ENCODE measurements at regions not wholly inside any gene's neighbourhood (a gene's known extent, or its start where the extent isn't known, plus 50 kb on each side); places are given as distances from the start of the nearest gene placed in this dataset.

- Histone ChIP-seq H3K4me3 (ENCODE audit: low read depth, low read length, poor library complexity, severe bottlenecking) (no peak overlapping the region), H3K9me3 (ENCODE audit: low read length) (no peaks in the 10 kb centered on the region), H3K9me2 (ENCODE audit: low read depth, low read length) (no peaks in the 10 kb centered on the region), H3K9ac (ENCODE audit: low read length) (no peak overlapping the region), H3K27ac (ENCODE audit: low read depth, low read length, poor library complexity, severe bottlenecking) (no peak overlapping the region), H3F3A (ENCODE audit: insufficient read depth, low read length) (no peaks in the 10 kb centered on the region), H3K79me2 (ENCODE audit: insufficient read depth, low read length) (no peaks in the 10 kb centered on the region), H3K4me2 (ENCODE audit: low read length) (no peak overlapping the region), H4K20me1 (ENCODE audit: insufficient read depth, low read length) (no peaks in the 10 kb centered on the region), H3K4me1 (ENCODE audit: insufficient read depth, low read length, severe bottlenecking) (no peaks in the 10 kb centered on the region), H2AFZ (ENCODE audit: low read length) (no peak overlapping the region), H3K36me3 (ENCODE audit: insufficient read depth, low read length) (no peaks in the 10 kb centered on the region), H3K27me3 (ENCODE audit: insufficient read depth, low read length) (no peaks in the 10 kb centered on the region)
- TF ChIP-seq EZH2 (IDR thresholded peaks at IDR 0.05; ENCODE audit: borderline replicate concordance, low read length) = no peak
- TF ChIP-seq CTCF (IDR thresholded peaks at IDR 0.05; ENCODE audit: low read length) = no peak
Observed at GRCh38 chr5:63516006-63516405, 446.2 kb downstream of the HTR1A start.

GRCh38 chr5:63500242-63500641, 462.0 kb downstream of the HTR1A start:
- no peaks in the 10 kb centered on the region for H4K20me1 ChIP-seq (ENCODE audit: insufficient read depth, low read length)
- no peaks in the 10 kb centered on the region for H3F3A ChIP-seq (ENCODE audit: insufficient read depth, low read length)
- no peaks in the 10 kb centered on the region for H3K27me3 ChIP-seq (ENCODE audit: insufficient read depth, low read length)
- no peak for TF ChIP-seq EZH2 (IDR thresholded peaks at IDR 0.05; ENCODE audit: borderline replicate concordance, low read length)
- TF ChIP-seq CTCF (IDR thresholded peaks at IDR 0.05; ENCODE audit: low read length) = no peak
- H3K27ac ChIP-seq (ENCODE audit: low read depth, low read length, poor library complexity, severe bottlenecking) = no peak overlapping the region
- H3K9me2 ChIP-seq (ENCODE audit: low read depth, low read length) = no peaks in the 10 kb centered on the region
- H3K36me3 ChIP-seq (ENCODE audit: insufficient read depth, low read length) = no peaks in the 10 kb centered on the region
- H3K9ac ChIP-seq (ENCODE audit: low read length) = no peak overlapping the region
- no peak overlapping the region for H3K4me3 ChIP-seq (ENCODE audit: low read depth, low read length, poor library complexity, severe bottlenecking)
- no peaks in the 10 kb centered on the region for H3K4me1 ChIP-seq (ENCODE audit: insufficient read depth, low read length, severe bottlenecking)
- H3K4me2 ChIP-seq (ENCODE audit: low read length) = no peak overlapping the region
- H2AFZ ChIP-seq (ENCODE audit: low read length) = no peak overlapping the region
- no peaks in the 10 kb centered on the region for H3K9me3 ChIP-seq (ENCODE audit: low read length)
- H3K79me2 ChIP-seq (ENCODE audit: insufficient read depth, low read length) = no peaks in the 10 kb centered on the region

GRCh38 chr5:63495225-63495624, 467.0 kb downstream of the HTR1A start:
- H3K27me3 ChIP-seq (ENCODE audit: insufficient read depth, low read length) = no peaks in the 10 kb centered on the region
- no peaks in the 10 kb centered on the region for H3K4me1 ChIP-seq (ENCODE audit: insufficient read depth, low read length, severe bottlenecking)
- no peaks in the 10 kb centered on the region for H3K36me3 ChIP-seq (ENCODE audit: insufficient read depth, low read length)
- no peaks in the 10 kb centered on the region for H4K20me1 ChIP-seq (ENCODE audit: insufficient read depth, low read length)
- H2AFZ ChIP-seq (ENCODE audit: low read length) = no peak overlapping the region
- TF ChIP-seq CTCF (IDR thresholded peaks at IDR 0.05; ENCODE audit: low read length) = no peak
- H3K79me2 ChIP-seq (ENCODE audit: insufficient read depth, low read length) = no peaks in the 10 kb centered on the region
- no peaks in the 10 kb centered on the region for H3K9me2 ChIP-seq (ENCODE audit: low read depth, low read length)
- H3K27ac ChIP-seq (ENCODE audit: low read depth, low read length, poor library complexity, severe bottlenecking) = no peak overlapping the region
- H3K4me2 ChIP-seq (ENCODE audit: low read length) = no peak overlapping the region
- no peak overlapping the region for H3K4me3 ChIP-seq (ENCODE audit: low read depth, low read length, poor library complexity, severe bottlenecking)
- H3K9ac ChIP-seq (ENCODE audit: low read length) = no peak overlapping the region
- H3K9me3 ChIP-seq (ENCODE audit: low read length) = no peaks in the 10 kb centered on the region
- H3F3A ChIP-seq (ENCODE audit: insufficient read depth, low read length) = no peaks in the 10 kb centered on the region

All from OCI-LY1 (cell line).